ENCODE measurements at regions not wholly inside any gene's neighbourhood (a gene's known extent, or its start where the extent isn't known, plus 50 kb on each side); places are given as distances from the start of the nearest gene placed in this dataset.
"Not testable (repeated sequence)": the region's sequence is repeated elsewhere in the genome, so short reads cannot be mapped to it uniquely, and the experiment has no call there.

DNA sequence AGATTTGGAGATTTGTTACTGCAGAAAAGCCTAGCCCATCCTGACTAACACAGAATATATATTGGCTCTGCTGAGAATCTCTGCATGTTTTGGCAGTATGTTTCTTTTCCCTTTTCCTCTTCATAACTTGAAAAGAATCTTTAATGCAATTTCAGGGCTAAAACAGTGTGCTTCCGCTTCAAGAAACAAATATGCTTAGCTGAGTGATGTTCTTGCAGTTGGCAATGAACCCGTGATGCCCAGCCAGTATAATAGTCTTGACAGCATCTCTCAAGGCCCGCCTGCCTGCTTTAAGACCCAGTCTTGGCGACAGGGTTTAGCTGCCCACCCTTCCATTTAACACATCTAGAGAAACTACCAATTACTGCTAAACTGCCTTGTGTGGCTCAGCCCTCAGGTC lies 184.5 kb downstream of the INO80D start:
- no peak for DNase-seq

DNA sequence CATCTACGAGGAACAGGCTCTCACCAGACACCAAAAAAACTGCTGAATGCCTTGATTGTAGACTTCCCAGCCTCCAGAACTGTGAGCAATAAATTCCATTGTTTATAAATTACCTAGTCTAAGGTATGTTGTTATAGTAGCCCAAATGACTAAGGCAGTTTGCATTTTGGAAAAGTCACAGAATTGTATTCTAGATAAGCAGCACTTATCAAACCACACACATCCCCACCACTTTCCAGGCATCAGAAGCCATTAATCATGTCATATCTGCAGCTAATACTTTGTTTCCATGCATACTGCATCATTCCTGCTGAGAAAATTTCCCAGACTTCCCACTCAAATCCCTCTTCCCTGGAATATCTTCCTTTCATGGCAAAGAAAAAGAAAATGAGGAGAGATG lies 187.2 kb downstream of the INO80D start:
- DNase-seq: no peak

DNA sequence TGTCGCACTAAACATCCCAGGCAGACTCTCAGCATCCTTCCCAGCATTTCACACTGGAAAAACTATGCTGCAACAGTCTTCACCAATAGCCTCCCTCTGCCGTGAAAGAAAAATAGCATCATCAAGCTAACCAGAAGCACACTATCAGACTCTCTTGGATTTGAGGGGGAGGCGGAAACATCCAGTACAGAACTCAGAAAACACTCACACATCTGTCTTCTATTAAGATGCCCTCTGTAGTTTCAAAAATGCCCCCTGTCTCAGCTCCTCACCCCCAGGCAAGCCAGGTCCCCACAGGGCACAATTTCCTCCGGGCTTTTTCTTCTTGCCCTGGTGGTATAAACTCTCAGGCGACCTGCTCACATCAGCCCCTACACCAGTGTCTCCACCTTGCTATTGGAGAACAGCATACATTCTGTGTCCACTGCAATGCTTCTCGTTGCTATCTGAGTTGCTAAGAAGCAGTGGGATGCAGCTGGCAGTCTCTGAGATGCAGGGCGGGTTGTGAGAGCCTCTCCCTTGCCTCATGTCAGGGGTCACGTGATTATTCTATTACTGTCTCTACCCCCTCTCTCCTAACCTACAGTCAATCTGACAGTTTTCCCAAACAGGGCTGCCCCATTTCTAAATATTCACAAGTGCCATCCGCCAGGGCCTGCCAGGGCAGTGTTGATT lies 189.9 kb downstream of the INO80D start:
- DNase-seq: no peak

DNA sequence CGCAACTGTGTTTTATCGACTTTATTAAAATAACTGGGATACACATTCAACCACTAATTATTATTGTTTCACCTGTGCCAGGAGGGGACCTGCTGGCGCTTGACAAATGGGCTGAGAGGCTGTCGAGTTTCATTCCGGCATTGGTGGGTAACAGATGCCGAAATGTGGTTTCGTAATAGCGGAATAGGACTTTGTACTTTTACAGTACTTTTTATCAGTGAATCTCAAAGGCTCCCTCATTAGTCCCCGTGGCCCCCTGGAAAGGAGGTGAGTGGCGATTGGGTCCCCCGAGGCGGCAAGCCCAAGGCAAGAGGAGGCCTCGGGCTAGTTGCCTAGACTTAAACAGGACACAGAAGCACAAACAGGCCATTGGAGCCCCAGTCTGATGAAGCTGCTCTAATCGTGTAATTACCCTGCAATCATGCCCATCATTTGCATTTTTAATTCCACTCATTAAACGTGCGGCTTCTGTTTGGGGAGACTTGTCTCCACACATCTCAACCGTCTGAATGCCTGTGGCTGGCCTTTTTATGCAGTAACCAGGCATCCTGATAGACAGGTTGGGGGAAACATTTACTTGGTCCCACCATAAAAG lies 193.2 kb downstream of the INO80D start:
- peak; percentile 50 for DNase-seq

DNA sequence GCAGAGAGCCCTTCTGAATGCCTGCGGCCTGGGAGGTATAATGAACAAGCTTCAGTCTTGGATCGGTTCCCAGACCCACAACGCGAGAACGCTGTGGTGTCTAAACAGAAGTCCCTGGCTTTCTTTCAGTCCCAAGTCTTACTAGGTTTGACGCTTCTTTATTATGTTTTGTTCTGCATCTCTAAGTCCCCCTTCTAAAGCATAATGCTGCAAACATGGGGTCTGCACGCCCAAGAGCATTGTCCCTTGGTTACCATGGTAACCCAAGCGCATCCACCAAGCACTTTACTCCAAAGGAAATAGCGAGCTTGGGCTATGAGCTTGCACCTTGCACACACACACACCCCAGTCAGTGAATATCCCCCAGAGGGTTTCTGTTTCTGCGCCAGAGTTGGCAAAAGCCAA lies 193.7 kb downstream of the INO80D start:
- DNase-seq: peak; percentile 85

DNA sequence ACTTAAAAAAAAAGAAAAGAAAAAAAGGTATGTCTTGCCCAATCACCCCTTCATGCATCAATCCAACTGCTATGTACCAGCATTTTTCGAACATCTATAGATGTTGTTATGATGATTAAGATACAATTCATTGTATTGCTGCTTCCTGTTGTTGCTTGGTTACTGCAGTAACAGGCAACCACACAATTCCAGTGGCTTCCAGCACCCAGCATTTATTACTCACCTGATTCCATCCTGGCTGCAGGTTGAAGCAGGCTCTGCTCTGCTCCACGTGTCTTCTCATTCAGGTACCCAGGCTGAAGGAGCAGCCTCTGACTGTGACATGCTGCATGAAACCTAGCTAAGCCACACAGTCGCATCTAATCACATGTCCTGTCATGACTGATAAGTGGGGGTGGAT lies 196.9 kb downstream of the INO80D start:
- DNase-seq: no peak

DNA sequence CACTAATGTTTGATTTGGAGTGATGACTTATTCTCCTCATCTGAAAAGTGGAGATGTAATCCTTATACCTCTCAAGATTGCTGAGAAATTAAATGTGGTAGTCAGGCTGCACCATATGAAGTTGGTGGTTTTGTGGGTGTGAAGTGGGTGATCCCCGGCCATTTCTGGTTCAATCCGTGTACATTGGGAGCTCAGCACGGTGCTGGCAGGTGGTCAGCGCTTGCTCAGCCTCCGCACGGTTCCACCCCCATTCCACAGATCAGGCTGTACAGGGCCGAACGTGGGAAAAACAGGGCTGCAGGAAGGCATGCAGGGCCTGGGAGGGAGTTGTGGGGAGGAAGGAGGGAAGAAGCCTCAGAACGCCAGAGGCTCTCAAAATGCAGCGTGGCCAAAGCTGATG lies 198.3 kb downstream of the INO80D start:
- DNase-seq: no peak

DNA sequence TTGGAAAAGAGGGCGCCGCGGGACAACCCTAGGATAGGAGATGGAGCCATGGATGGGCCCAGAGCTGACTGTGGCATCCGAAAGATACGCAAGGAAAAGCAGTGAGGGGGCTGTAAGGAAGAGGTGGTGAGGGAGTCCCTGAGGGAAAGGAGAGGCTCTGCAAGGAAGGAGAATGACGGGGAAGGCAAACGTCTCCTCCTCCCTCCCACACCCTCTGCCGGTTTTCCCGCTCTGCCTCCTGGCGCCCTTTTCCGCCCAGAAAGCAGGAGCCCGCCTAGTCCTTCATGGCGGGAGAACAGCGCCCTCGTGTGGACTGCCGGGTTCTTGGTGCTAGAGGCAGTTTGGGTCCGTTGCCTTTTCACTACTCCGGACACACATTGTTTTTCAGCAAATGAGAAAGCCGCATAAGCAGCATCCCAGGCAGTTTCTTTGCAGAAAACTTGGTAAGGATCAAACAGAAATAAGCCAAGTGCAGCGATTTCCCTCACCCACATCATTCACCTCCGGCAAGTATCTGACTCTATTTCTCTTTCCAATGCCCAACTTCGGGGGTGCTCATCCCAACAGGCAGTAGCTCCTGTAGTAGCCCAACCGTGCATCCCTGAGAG lies 200.4 kb downstream of the INO80D start:
- no peak for DNase-seq

DNA sequence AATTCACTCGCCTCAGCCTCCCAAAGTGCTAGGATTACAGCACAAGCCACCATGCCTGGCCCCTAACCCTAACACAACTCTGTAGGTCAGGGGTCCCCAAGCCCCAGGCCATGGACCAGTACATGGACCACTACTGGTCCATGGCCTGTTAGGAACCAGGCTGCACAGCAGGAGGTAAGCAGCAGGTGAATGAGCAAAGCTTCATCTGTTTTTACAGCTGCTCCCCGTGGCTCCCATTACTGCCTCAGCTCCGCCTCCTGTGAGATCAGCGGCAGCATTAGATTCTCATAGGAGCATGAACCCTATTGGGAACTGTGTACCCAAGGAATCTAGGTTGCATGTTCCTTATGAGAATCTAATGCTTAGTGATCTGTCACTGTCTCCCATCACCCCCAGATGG lies 201.7 kb downstream of the NRP2 start:
- no peak for DNase-seq

DNA sequence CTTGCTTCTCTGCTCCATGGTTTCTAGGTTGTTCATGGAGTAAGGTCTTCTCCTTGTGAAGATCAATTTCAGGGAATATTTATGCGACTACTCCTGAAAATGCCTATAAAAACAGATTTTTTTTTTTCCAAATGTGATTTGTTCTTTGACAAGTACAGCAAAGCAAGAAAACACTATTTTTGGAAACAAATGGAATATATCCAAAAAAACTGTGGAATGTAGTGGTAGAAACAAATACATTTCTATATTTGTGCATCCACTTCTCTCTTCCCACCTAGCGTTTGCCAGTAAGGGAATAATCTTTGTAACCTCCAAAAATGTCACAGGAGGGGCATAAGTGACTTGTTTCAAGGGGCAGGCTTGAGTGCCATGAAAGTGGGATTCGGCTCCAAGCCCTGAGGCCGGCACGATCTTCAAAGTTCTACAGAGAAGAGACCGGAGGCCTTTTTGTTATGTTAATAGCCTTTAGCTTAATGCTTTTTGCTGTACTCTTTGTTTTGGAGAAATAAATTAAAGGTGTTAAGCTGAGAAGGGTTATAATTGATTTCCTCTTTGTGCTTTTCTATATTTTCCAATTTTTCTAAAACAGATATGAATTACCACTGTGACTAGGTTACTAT lies 200.6 kb downstream of the NRP2 start:
- DNase-seq: no peak

DNA sequence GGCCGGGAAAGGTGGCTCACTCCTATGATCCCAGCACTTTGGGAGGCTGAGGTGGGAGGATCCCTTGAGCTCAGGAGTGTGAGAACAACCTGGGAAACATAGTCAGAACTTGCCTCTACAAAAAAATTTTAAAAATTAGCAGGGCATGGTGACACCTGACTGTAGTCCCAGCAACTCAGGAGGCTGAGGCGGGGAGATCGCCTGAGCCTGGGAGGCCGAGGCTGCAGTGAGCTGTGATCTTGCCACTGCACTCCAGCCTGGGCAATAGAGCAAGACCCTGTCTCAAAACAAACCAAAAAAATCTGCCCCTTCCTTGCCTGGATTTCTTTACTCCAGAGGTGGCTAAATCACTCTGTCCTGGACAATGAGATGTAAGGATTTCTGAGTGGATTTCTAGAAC lies 197.7 kb downstream of the NRP2 start:
- DNase-seq: no peak

DNA sequence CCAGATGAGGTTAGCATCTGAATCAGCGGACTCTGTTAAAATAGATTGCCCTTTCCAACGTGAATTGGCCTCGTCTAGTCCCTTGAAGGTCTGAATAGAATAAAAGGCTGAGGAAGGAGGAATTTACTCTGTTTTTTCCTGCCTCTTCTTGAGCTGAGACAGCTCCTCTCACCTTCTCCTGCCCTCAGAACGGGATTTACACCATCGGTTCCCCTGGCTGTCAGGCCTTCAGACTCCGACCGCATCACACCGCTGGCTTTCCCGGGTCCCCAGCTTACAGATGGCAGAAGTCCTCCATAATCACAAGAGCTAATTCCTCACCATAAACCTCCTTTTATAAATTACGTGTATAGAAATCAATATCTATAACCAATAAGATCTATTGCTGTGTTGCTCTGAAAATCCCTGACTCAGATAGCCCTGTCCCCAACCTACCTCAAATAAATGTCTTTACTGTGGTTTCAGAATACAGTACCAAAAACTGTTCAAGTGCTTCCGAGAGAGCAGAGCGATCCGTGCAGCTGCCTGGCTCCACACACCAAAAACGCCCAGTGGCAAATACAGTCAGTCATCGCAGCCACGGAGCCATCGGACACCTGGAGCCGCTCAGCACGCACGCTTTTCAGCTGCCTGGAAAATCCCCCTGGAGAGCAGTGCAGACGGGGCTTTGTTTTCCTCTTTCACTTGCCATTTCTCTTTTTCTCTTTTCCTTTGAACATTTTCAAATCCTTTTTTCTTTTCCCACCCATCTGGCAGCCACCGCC lies 196.9 kb downstream of the NRP2 start:
- peak; percentile 59 for DNase-seq

DNA sequence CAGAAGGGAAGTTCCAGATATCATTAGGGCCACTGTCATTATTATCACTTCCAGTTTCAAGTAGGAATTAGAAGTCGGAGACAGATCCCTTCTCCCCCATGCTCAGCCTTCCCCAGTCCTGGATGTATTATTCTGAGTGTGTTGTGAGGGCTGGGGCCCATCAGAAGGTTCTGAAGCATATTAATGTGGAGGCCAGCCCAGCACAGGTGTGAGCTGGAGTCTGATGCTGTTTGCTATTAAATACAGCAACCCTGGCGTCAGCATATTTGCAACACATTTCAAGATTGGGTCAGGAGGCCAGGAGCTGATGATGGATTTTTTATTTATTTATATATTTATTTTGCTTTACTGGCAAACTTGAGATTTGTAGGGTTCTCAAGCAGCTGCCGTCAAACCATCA lies 195.2 kb downstream of the NRP2 start:
- no peak for DNase-seq

DNA sequence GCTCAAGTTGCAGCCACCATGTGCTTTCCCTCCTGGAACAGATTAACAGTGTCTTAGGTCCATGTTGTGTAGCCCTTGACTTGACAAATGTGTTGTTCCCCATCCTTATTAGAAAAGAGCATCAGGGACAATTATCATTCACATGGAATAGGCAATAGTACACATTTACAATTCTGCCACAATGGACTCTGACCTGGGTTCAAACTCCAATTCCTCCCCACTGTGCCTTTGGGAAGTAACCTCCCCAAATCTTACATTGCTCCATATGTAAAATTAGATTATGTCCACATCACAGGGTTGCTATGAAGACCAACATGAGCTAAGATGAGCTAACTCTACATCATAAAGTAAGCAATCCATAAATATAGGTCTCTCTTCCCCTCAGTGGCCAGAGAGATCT lies 193.8 kb downstream of the NRP2 start:
- no peak for DNase-seq

DNA sequence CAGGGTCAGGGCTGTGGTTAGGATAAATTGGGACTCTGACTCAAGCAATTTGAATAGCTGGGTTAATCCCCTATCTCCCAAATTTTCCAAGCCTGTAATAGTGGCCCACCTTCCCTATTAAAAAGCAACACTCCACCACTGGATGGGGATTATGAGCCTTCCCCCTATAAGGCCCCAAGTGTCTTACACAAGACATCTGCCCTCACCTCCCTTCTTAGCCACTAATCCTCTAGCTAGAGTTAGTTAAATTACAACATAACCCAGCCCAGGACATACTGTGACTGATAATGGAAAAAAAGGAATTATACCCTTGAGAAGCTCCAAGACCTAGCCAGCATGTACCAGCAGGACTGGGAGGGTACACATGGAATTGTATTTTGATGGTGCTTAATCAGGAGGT lies 190.4 kb downstream of the NRP2 start:
- no peak for DNase-seq

DNA sequence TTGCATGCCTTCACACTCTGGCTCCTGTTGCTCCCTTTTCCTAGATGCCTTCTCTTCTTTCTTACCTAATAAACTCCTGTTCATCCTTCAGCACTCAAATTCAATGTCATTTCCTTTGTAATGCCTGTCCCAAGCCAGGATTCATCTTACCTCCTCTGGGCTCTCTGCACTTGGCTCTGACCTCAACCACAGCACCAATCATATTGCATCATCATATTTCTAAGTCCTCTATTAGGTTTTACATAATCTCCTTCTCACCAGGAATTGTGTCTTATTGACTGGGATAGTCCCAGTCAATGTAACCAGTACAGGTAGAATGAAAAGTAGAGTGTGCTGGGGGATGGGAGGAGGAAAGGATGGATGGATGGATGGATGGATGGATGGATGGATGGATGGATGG lies 187.1 kb downstream of the NRP2 start:
- DNase-seq: no peak

DNA sequence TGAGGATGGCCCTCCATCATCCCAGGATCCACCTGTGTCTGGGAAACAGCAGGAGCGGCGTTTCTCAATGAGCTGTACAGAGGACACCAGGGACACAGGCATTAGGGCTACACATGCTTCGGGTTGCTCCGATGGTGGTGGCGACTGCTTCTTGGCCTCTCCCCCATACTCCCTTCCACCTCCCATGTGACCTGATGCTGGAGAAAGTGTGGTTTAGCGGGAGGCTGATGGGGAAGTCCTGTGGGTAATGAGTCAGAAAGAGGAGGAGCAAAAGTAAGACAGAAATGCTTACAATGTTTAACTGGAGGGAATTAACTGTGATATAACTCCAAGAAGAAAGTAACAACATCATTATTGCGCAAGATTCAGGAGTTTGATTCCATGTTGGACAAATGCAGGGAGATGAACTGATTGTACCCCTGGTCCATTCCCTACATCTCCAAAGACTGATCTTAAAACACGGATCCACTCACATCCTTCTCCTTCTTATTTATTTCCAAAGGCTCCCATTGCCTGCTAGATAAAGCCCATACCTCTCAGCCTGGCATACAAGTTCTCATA lies 186.6 kb downstream of the NRP2 start:
- DNase-seq: no peak

DNA sequence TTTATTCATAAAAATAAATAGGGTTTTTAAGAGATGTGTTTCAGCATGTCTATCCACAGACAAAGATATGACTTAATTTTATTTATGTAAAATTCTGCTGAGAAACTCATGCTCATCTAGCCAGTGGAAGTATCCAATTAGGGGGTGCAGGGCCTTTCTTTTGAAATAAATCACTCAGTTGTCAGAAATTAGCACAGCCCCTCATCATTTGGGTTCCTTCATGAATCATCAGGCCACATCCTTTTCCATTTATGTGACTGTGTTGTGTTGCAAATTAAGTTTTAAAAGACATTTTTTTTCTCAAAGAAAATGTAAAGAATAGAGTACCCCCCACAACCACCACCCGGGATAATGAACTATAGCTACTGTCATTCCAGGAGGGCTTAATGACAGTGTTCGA lies 185.8 kb downstream of the NRP2 start:
- DNase-seq: no peak

DNA sequence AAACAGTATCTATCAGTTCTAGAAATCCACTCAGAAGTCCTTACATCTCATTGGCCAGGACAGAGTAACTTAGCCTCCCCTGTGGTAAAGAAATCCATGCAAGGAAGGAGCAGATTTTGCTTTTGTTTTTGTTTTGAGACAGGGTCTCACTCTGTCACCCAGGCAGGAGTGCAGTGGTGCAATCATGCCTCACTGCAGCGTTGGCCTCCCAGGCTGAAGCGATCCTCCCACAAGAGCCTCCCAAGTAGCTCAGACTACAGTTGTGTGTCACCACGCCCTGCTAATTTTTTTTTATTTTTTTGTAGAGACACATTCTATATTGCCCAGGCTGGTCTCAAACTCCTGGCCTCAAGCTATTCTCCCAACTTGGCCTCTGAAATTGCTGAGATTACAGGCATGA lies 185.1 kb downstream of the NRP2 start:
- no peak for DNase-seq

DNA sequence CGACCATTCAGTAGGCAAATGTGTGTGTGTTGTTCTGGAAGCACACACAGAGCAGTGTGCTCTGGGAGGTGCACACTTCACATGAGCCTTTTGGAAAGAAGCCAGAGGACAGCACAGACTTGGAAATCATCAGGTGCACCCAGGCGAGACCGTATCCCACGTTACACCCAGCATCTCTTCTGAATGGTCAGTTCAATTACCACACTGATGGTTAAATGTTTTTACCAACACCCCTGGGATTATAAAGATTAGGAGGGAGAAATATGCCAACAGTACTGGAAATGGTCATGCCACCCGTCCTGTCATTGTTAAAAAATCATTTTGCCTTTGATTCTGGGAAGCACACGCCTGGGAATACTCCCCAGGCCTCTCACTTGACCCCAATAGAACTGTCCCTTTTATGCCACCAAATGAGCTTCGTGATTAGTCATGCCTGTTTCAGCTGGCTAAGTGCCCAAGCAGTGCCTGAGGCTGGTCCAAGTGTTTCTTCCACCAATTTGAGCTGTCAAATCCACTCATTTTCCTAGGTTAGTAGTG lies 183.7 kb downstream of the NRP2 start:
- peak; percentile 90 for DNase-seq

DNA sequence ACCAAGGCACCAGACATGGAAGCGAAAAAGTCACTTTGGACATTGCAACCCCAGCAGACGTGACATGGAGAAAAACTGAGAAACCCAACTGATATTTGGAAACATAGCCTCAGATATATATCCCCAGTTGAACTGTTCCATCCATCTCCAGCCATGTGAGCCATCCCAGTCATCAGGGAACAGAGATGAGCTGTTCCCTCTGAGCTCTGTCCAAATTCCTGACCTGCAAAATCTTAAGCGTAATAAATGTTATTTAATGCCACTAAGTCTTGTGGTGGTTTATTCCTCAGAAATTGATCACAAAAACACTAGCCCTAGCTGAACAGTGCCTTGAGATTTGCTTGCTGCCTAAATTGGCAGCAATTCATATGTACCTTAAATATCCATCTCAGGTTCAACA lies 182.8 kb downstream of the NRP2 start:
- DNase-seq: no peak

DNA sequence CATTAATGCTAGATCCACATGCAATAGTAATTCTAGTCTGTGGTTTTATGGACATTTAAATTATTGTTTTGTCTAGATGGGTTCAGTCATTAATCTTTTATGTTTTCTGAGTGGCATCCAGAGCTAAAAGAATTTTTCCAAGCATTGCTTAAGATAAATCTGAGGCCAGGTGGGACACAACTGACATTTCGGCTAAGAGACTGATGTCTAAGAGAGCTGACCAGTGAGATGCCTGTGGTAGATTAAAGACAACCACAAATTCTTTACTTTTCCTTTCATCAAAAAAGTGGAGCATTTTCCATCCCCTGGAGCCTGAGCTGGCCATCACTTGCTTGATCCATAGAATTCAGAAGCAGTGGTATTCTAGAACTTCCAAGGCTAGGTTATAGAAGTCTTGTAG lies 182.2 kb downstream of the NRP2 start:
- no peak for DNase-seq

DNA sequence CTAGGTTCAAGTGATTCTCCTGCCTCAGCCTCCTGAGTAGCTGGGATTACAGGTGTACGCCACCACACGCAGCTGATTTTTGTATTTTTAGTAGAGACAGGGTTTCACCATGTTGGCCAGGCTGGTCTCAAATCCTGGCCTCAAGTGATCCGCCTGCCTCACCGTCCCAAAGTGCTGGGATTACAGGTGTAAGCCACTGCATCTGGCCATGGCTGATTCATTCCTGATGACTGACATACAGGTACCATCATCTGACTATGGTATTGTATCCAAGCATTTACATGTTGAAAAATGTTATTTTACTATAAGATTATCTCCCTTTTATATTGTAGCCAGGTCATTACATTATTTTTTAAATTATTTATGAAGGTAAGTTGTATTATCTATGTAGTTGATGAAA lies 180.5 kb downstream of the NRP2 start:
- not testable (repeated sequence) for DNase-seq

Data from NCI-H1105 (cell line).